ENCODE measurements at regions not wholly inside any gene's neighbourhood (a gene's known extent, or its start where the extent isn't known, plus 50 kb on each side); places are given as distances from the start of the nearest gene placed in this dataset.

DNA sequence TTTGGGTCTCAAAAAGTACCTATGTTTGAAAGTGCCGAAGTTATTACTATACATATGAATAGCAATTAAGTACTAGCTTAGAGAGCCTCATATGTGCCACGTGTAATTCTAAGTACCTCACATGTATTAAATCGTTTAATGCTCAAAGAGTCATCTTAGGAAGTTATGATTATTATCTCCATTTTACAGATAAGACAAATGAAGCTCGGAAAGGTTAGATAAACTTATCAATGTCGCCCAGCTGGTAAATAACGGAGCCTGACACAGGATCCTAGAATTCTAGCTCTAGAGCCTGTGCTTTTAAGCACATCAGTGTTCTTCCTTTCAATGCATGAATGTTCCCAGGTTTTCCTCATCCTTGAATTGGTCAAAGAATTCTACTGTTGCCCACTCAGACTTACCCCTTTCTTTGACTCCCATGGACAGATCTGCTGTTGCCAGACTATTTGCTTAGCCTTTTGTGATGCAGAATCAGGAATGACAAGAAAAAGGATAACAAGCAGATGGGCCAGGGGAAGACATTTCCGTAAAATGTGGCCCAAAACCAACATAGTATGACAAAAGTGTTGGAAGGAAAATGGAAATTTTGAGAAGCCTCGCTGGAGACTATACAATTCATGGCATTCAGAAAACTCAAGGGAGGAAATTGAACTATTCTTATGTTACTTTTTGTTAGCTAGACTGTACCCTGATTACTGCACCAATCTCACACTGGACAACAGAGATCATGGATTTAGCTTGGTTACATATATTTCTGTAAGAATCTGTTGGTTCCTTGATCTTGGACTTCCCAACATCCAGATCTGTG lies 237.1 kb upstream of the CITED2 start:
- Histone ChIP-seq H3K9me3 (ENCODE audit: low read length) (no peaks in the 10 kb centered on the region), H3K79me2 (ENCODE audit: low read length) (no peaks in the 10 kb centered on the region), H4K20me1 (ENCODE audit: insufficient read depth, low read depth, low read length) (no peaks in the 10 kb centered on the region), H3K4me3 (ENCODE audit: low read length) (no peak overlapping the region), H3K4me2 (ENCODE audit: low read depth, low read length, poor library complexity, severe bottlenecking) (no peak overlapping the region), H3K27me3 (ENCODE audit: low read length) (no peaks in the 10 kb centered on the region), H3K36me3 (ENCODE audit: insufficient read depth, low read length) (no peaks in the 10 kb centered on the region), H2AFZ (ENCODE audit: low read length) (no peak overlapping the region), H3K9ac (ENCODE audit: low read length) (no peak overlapping the region), H3K9me2 (replicated peaks; ENCODE audit: insufficient read depth, low read length) (no peaks in the 10 kb centered on the region), H3K27ac (ENCODE audit: low read length) (no peak overlapping the region), H3K4me1 (ENCODE audit: low read length) (no peaks in the 10 kb centered on the region)
- DNase-seq, result no peak

DNA sequence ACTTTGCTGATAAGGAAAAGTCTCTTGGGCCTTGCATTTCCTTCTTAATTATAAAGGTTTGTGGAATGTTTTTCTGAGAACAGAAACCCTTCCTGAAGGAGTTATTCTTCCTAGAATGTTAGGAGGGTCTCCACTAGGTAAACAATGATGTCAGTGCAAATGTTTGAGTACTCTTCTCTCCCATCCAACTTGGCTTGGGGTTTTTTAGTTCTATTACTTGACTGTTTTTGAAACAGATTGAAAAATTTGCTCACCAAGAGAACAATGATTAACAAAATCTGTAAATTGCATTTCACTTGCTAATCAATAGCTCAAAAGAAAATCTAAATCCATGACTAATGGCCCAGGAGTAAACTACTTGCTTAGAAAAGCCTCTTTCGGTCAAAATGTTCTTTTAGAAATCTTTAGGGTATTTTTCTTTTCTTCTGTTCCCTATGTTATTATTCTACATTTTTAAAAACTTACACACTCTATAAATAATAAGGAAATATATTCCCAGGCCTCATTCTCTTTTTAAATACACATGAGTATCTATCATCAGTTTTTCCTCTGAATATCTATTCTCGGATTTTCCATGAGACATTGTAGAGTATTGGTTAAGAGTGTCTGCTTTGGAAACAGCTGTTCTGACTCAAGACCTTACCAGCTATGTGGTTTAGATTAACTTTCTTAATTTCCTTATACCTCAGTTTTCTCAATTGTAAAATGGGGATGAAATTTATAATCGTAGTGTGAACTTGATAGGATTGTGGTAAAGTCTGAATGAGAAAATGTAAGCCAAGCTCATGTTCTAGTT lies 234.2 kb upstream of the CITED2 start:
- Histone ChIP-seq H3K27ac (ENCODE audit: low read length) (no peak overlapping the region), H3K9ac (ENCODE audit: low read length) (no peak overlapping the region), H3K27me3 (ENCODE audit: low read length) (no peaks in the 10 kb centered on the region), H3K4me1 (ENCODE audit: low read length) (no peaks in the 10 kb centered on the region), H3K4me3 (ENCODE audit: low read length) (no peak overlapping the region), H2AFZ (ENCODE audit: low read length) (no peak overlapping the region), H3K9me3 (ENCODE audit: low read length) (no peaks in the 10 kb centered on the region), H4K20me1 (ENCODE audit: insufficient read depth, low read depth, low read length) (no peaks in the 10 kb centered on the region), H3K36me3 (ENCODE audit: insufficient read depth, low read length) (no peaks in the 10 kb centered on the region), H3K79me2 (ENCODE audit: low read length) (no peaks in the 10 kb centered on the region), H3K4me2 (ENCODE audit: low read depth, low read length, poor library complexity, severe bottlenecking) (no peak overlapping the region), H3K9me2 (replicated peaks; ENCODE audit: insufficient read depth, low read length) (no peaks in the 10 kb centered on the region)
- no peak for DNase-seq

DNA sequence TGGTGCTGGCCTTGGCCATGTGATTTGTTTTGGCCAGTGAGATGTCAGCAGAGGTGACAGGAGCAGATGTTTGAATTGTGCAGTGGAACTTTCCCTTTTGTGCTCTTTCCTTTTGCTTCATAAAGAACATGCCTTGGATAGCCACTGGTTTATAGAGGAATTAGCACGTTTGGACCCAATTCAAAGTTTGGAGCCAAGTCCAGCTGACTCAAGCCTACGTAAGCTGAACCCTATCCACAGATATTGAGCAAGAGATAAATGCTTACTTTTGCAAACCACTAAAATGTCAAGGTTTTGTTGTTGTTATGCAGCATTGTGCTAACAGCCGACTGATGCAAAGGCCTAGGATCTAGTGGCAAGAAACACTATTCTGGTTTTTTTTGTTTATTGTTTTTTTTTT lies 230.9 kb upstream of the CITED2 start:
- Histone ChIP-seq H3K4me2 (ENCODE audit: low read depth, low read length, poor library complexity, severe bottlenecking) (no peak overlapping the region), H3K9me3 (ENCODE audit: low read length) (no peaks in the 10 kb centered on the region), H3K9ac (ENCODE audit: low read length) (no peak overlapping the region), H3K9me2 (replicated peaks; ENCODE audit: insufficient read depth, low read length) (no peaks in the 10 kb centered on the region), H3K79me2 (ENCODE audit: low read length) (no peaks in the 10 kb centered on the region), H4K20me1 (ENCODE audit: insufficient read depth, low read depth, low read length) (no peaks in the 10 kb centered on the region), H2AFZ (ENCODE audit: low read length) (no peak overlapping the region), H3K4me1 (ENCODE audit: low read length) (no peaks in the 10 kb centered on the region), H3K36me3 (ENCODE audit: insufficient read depth, low read length) (no peaks in the 10 kb centered on the region), H3K27me3 (ENCODE audit: low read length) (no peaks in the 10 kb centered on the region), H3K27ac (ENCODE audit: low read length) (no peak overlapping the region), H3K4me3 (ENCODE audit: low read length) (no peak overlapping the region)
- no peak for DNase-seq

DNA sequence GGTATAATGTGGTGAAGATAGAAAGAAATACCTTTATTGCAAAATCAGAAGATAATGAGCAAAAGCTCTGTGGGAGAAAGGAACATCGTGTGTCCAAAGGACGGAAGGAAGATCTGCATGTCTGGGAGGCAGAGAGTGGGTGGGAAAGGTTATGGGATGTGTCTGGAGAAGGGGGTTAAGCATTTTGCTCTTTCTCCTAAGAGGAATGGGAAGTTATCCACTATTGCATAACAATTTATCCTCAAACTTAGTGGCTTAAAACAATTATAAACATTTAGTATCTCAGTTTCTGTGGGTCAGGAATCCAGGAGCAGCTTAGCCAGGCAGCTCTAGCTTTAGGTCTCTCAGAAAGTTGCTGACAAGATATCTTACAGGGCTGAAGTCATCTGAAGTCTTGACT lies 229.1 kb upstream of the CITED2 start:
- Histone ChIP-seq H3K36me3 (ENCODE audit: insufficient read depth, low read length) (no peaks in the 10 kb centered on the region), H3K27ac (ENCODE audit: low read length) (no peak overlapping the region), H3K9me3 (ENCODE audit: low read length) (no peaks in the 10 kb centered on the region), H3K79me2 (ENCODE audit: low read length) (no peaks in the 10 kb centered on the region), H3K27me3 (ENCODE audit: low read length) (no peaks in the 10 kb centered on the region), H3K9ac (ENCODE audit: low read length) (no peak overlapping the region), H2AFZ (ENCODE audit: low read length) (no peak overlapping the region), H3K4me2 (ENCODE audit: low read depth, low read length, poor library complexity, severe bottlenecking) (no peak overlapping the region), H4K20me1 (ENCODE audit: insufficient read depth, low read depth, low read length) (no peaks in the 10 kb centered on the region), H3K4me3 (ENCODE audit: low read length) (no peak overlapping the region), H3K9me2 (replicated peaks; ENCODE audit: insufficient read depth, low read length) (no peaks in the 10 kb centered on the region), H3K4me1 (ENCODE audit: low read length) (no peaks in the 10 kb centered on the region)
- DNase-seq, result no peak

DNA sequence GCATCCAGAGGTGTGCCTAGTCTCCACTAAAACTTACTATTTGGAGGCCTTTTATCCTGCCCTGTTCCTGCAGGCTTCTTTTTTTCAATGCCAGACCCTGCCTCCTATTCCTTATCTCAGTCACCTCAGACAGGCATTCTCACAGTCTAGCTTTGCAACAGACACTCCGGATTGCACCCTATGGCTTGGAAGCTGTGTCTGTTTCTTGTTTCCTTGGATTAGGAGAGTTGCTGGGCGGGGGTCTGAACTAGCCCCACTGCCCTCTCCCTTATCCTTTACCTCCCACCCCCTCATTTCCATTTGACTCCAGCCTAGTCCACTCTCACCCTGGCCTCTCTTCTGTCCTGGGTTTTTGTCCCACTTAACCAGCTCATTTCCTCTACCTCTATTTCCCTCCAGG lies 228.1 kb upstream of the CITED2 start:
- H3K9ac ChIP-seq (ENCODE audit: low read length), result no peak overlapping the region
- H3K4me3 ChIP-seq (ENCODE audit: low read length), result no peak overlapping the region
- H4K20me1 ChIP-seq (ENCODE audit: insufficient read depth, low read depth, low read length), result no peaks in the 10 kb centered on the region
- H3K9me3 ChIP-seq (ENCODE audit: low read length), result no peaks in the 10 kb centered on the region
- no peak overlapping the region for H2AFZ ChIP-seq (ENCODE audit: low read length)
- H3K4me1 ChIP-seq (ENCODE audit: low read length), result no peaks in the 10 kb centered on the region
- H3K79me2 ChIP-seq (ENCODE audit: low read length), result no peaks in the 10 kb centered on the region
- no peak for DNase-seq
- H3K4me2 ChIP-seq (ENCODE audit: low read depth, low read length, poor library complexity, severe bottlenecking), result no peak overlapping the region
- no peak overlapping the region for H3K27ac ChIP-seq (ENCODE audit: low read length)
- no peaks in the 10 kb centered on the region for H3K9me2 ChIP-seq (replicated peaks; ENCODE audit: insufficient read depth, low read length)
- no peaks in the 10 kb centered on the region for H3K36me3 ChIP-seq (ENCODE audit: insufficient read depth, low read length)
- H3K27me3 ChIP-seq (ENCODE audit: low read length), result no peaks in the 10 kb centered on the region

DNA sequence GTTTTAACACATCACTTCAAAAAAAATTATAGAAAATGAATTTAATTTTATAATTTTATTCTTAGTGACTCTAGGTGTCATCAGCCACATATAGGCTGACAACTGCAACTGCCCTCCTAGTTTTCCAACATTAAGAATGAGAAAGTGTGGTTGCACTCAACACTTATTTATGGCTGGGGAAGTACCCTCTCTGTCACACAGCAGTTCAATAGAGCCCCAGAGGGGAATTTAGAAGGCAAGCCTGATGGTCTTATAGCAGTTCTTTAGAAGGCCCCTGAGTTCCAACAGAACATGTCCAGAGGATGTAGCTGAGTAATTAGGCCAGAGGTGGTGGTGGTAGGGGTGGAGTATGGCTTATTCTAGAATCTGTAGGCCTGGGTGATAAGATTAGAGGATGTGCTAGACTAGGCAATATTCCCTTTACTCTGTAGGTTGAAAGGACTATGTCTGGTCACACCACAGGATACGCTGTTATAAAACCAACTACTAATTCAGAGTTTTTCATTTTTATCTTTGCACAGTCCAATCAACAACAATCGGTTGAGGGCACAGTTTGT lies 226.5 kb upstream of the CITED2 start:
- H3K4me3 ChIP-seq (ENCODE audit: low read length), result no peak overlapping the region
- H3K9me3 ChIP-seq (ENCODE audit: low read length), result no peaks in the 10 kb centered on the region
- no peak overlapping the region for H3K27ac ChIP-seq (ENCODE audit: low read length)
- no peaks in the 10 kb centered on the region for H3K36me3 ChIP-seq (ENCODE audit: insufficient read depth, low read length)
- H3K79me2 ChIP-seq (ENCODE audit: low read length), result no peaks in the 10 kb centered on the region
- H3K4me2 ChIP-seq (ENCODE audit: low read depth, low read length, poor library complexity, severe bottlenecking), result no peak overlapping the region
- no peak overlapping the region for H2AFZ ChIP-seq (ENCODE audit: low read length)
- no peaks in the 10 kb centered on the region for H4K20me1 ChIP-seq (ENCODE audit: insufficient read depth, low read depth, low read length)
- H3K4me1 ChIP-seq (ENCODE audit: low read length), result no peaks in the 10 kb centered on the region
- H3K27me3 ChIP-seq (ENCODE audit: low read length), result no peaks in the 10 kb centered on the region
- H3K9me2 ChIP-seq (replicated peaks; ENCODE audit: insufficient read depth, low read length), result no peaks in the 10 kb centered on the region
- DNase-seq, result no peak
- H3K9ac ChIP-seq (ENCODE audit: low read length), result no peak overlapping the region

DNA sequence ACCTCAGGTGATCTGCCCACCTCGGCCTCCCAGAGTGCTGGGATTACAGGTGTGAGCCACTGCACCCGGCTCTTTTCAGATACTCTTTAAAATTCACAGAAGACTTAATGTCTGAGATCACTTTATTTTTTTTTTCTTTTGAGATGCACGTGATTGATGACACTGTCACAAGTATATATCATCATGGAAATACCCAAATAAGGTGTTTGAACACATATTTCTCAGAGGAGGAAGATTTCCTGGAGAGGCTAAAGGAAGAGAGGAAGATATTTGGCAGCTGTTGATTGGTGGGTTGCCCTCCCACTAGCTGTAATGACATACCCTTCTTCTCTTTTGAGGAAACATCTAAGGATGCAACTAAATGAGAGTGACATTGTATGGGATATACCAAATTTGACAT lies 225.9 kb upstream of the CITED2 start:
- no peaks in the 10 kb centered on the region for H3K4me1 ChIP-seq (ENCODE audit: low read length)
- H4K20me1 ChIP-seq (ENCODE audit: insufficient read depth, low read depth, low read length), result no peaks in the 10 kb centered on the region
- DNase-seq, result no peak
- H3K9ac ChIP-seq (ENCODE audit: low read length), result no peak overlapping the region
- no peak overlapping the region for H3K4me2 ChIP-seq (ENCODE audit: low read depth, low read length, poor library complexity, severe bottlenecking)
- no peak overlapping the region for H3K27ac ChIP-seq (ENCODE audit: low read length)
- H3K4me3 ChIP-seq (ENCODE audit: low read length), result no peak overlapping the region
- no peak overlapping the region for H2AFZ ChIP-seq (ENCODE audit: low read length)
- no peaks in the 10 kb centered on the region for H3K27me3 ChIP-seq (ENCODE audit: low read length)
- H3K9me2 ChIP-seq (replicated peaks; ENCODE audit: insufficient read depth, low read length), result no peaks in the 10 kb centered on the region
- no peaks in the 10 kb centered on the region for H3K9me3 ChIP-seq (ENCODE audit: low read length)
- H3K36me3 ChIP-seq (ENCODE audit: insufficient read depth, low read length), result no peaks in the 10 kb centered on the region
- H3K79me2 ChIP-seq (ENCODE audit: low read length), result no peaks in the 10 kb centered on the region

Data from Karpas-422 (cell line).